Activated T-cell treated with anti-CD3 and anti-CD28 coated beads, Interleukin-2, amount 50 U/mL, for 24 hours (primary cell): ENCODE measurements at regions not wholly inside any gene's neighbourhood (a gene's known extent, or its start where the extent isn't known, plus 50 kb on each side); places are given as distances from the start of the nearest gene placed in this dataset.
"Not testable (repeated sequence)": the region's sequence is repeated elsewhere in the genome, so short reads cannot be mapped to it uniquely, and the experiment has no call there.

Experiments
- DNase-seq: peaks from one replicate; pipeline ENCODE4 v3.0.0-alpha.2; 2020
- H3K27ac Mint-ChIP-seq: 2 replicates; pipeline ENCODE4 v1.8.0; 2020; ENCODE audit warnings: mild to moderate bottlenecking, mixed read lengths
- H3K27me3 Mint-ChIP-seq: 2 replicates; pipeline ENCODE4 v1.8.0; 2020; ENCODE audit warnings: mixed read lengths
- H3K36me3 Mint-ChIP-seq: 2 replicates; pipeline ENCODE4 v1.8.0; 2020; ENCODE audit warnings: low read depth, mixed read lengths
- H3K4me1 Mint-ChIP-seq: 2 replicates; pipeline ENCODE4 v1.8.0; 2020; ENCODE audit warnings: low read depth, mixed read lengths
- H3K4me3 Mint-ChIP-seq: 2 replicates; pipeline ENCODE4 v1.8.0; 2020; ENCODE audit warnings: mild to moderate bottlenecking, moderate library complexity, mixed read lengths
- H3K9me3 Mint-ChIP-seq: 2 replicates; pipeline ENCODE4 v1.8.0; 2020; ENCODE audit warnings: mixed read lengths

DNA sequence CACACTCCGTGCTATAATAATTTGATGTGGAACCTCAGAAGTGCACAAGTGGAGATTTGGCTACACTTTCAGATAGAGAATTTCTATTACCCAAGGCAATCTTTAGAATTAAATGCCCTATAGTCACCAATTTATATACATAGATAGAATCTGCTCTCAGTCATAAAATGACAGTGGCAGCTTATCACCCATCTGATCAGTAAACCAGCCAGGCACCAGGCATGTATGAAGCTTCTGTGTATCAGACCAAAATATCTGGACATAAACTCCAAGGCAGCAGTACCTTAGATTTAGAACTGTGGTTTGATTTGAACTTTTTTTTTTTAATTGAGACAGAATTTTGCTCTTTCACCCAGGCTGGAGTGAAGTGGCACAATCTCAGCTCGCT, 180.9 kb downstream of the IPMK start:
- Mint-ChIP-seq H3K4me1 (no peaks in the 10 kb centered on the region), H3K9me3 (no peaks in the 10 kb centered on the region), H3K27me3 (peaks cover 3% of the 10 kb centered on the region), H3K27ac (no peak overlapping the region), H3K4me3 (no peak overlapping the region), H3K36me3 (no peaks in the 10 kb centered on the region)
- no peak for DNase-seq

DNA sequence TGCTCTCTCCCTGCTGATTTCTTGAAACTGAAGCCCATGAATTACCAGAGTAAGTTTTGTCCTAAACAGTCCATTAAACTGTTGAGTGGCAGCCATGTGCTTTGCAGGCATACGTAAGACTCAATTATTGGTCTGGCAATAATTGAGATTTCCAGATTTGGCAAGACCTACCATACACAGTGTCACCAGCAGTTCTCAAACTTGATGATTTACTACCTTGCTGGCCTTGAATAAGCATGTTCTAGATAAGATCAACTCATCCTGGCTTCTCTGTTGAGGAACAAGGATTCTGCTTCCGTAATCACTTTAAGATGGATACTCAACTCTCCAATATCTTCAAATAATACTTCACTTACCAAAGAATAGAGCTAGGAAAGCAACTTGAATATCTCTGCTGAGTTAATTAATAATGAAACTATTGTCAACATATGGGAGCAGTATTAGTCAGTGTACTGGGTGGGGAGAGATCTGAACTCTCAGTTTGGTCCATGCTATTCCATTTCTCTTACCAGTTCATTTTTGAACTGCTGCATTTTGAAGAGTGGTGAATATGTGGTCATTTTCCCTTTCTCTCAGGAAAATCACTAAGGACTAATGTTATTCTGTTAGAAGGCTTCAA, 181.4 kb downstream of the IPMK start:
- Mint-ChIP-seq H3K36me3 (no peaks in the 10 kb centered on the region), H3K4me1 (no peaks in the 10 kb centered on the region), H3K27me3 (peaks cover 3% of the 10 kb centered on the region), H3K27ac (no peak overlapping the region), H3K9me3 (no peaks in the 10 kb centered on the region), H3K4me3 (no peak overlapping the region)
- DNase-seq: no peak

DNA sequence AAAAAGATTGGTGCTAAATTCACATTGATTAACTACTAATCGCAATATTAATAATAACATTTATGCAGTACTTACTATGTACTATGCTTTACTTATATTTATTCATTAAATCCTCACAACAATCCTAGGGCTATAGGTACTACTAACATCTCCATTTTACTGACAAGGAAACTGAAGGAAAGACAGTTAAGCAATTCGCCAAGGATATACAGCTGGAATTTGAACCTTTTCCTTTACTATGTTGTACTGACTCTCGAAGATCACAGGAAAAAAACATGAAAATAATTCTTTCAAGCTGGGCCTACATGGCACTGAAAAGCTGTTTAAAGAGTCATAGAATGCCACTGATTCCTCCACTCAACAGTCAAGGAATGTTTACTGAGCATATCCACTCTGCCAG, 185.4 kb downstream of the IPMK start:
- H3K36me3 Mint-ChIP-seq: no peaks in the 10 kb centered on the region
- no peak overlapping the region for H3K27ac Mint-ChIP-seq
- DNase-seq: no peak
- H3K9me3 Mint-ChIP-seq: no peaks in the 10 kb centered on the region
- H3K4me1 Mint-ChIP-seq: no peaks in the 10 kb centered on the region
- H3K4me3 Mint-ChIP-seq: no peak overlapping the region
- no peaks in the 10 kb centered on the region for H3K27me3 Mint-ChIP-seq

DNA sequence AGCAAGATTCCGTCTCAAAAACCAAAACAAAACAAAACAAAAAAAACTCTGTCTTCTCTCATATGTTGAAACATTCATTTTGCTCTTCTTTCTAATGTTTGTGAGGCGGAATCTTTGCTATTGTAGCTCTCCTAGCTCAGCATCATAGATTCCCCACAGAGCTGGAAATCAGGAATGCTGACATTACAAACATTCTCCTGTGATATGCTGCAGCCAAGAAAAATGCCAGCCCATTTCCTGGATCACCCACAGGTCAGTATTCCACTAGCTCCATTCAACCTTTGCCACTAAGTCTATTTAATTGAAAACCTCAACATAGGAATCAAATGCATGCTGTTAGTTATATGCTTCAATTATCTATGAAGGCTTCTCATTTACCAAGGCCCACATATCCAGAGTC, 186.3 kb downstream of the IPMK start:
- Mint-ChIP-seq H3K27ac (no peak overlapping the region), H3K4me1 (no peaks in the 10 kb centered on the region), H3K9me3 (no peaks in the 10 kb centered on the region), H3K27me3 (no peaks in the 10 kb centered on the region), H3K4me3 (no peak overlapping the region), H3K36me3 (no peaks in the 10 kb centered on the region)
- DNase-seq: no peak

DNA sequence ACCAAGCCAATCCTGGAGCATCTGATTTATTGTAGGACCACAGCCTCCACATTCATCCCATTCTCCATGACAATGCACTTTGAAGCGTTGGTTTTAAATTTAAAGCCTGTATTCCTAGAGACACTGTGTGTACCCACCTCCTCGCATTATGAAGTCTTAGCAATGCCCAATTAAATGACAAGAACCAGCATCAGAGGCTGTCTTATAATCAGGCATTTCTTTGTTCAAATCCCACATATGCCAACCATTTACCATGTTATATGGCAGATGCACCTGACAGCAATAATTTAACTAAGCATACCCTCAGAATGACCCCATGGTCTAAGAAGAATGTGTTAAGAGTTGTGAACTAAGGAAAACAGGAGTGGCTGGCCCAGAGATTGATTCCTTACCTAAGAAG, 188.2 kb downstream of the IPMK start:
- Mint-ChIP-seq H3K27ac (no peak overlapping the region), H3K9me3 (no peaks in the 10 kb centered on the region), H3K36me3 (no peaks in the 10 kb centered on the region), H3K4me3 (no peak overlapping the region), H3K27me3 (no peaks in the 10 kb centered on the region), H3K4me1 (no peaks in the 10 kb centered on the region)
- DNase-seq: no peak

DNA sequence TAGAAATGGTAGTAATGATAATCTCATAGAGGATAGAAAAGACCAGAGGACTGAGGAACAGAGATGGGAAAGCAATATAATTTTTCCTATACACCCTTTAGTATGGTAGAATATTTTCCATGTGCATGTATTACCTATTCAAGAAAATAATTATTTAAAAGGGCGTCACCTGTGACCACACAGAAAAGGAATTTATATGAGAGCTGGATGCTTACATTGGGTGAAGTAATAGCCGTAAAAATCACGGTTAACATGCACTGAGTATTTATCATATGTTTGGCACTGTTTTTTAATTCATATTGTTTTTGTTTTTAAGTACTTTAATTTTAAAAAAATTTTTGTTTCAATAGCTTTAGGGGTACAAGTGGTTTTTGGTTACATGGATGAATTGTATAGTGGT, 195.1 kb downstream of the IPMK start:
- Mint-ChIP-seq H3K27ac (no peak overlapping the region), H3K4me1 (no peaks in the 10 kb centered on the region), H3K4me3 (no peak overlapping the region), H3K9me3 (no peaks in the 10 kb centered on the region), H3K36me3 (no peaks in the 10 kb centered on the region), H3K27me3 (peaks cover 3% of the 10 kb centered on the region)
- DNase-seq: no peak

DNA sequence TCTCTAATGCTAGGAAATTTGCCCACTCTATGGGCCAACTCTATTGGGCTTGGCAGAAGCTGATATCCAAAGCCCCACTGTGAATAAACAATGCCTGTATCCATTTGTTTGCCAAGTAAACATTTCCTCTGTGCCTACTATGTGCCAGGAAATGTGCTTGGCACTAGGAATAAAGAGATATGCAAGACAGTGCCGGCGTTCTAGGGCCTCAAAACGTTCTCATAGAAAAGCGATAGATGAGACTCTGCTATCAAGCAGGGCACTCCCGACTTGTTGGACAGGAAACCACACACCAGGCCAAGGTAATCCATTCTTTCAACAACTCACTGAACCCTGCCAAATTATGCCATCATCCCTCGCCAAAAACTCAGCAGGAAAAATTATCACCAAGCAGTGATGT, 196.7 kb downstream of the IPMK start:
- Mint-ChIP-seq H3K36me3 (no peaks in the 10 kb centered on the region), H3K4me3 (no peak overlapping the region), H3K27me3 (peaks cover 3% of the 10 kb centered on the region), H3K27ac (no peak overlapping the region), H3K9me3 (no peaks in the 10 kb centered on the region), H3K4me1 (no peaks in the 10 kb centered on the region)
- DNase-seq: no peak

DNA sequence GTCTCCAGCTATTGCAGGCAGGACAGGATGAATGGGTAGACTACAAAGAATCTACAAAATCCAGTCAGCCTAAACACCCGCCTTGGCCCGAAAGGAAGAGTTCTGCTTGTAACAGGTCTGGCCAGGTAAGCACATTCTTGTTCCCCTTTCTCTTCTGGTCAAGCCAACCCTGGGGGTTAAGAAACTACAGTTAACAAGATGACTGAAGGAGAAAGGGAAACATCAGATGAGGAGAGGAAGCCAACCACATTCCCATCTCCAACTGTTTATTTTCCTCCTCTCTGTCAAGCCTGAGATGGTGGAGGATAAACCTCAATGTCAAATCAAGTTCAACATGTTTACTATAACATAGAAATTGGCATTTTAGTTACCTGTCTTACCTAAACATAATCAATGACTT, 198.9 kb downstream of the IPMK start:
- DNase-seq: no peak
- Mint-ChIP-seq H3K27ac (no peak overlapping the region), H3K4me1 (peaks cover 4% of the 10 kb centered on the region), H3K9me3 (no peaks in the 10 kb centered on the region), H3K36me3 (no peaks in the 10 kb centered on the region), H3K4me3 (no peak overlapping the region), H3K27me3 (peaks cover 7% of the 10 kb centered on the region)

DNA sequence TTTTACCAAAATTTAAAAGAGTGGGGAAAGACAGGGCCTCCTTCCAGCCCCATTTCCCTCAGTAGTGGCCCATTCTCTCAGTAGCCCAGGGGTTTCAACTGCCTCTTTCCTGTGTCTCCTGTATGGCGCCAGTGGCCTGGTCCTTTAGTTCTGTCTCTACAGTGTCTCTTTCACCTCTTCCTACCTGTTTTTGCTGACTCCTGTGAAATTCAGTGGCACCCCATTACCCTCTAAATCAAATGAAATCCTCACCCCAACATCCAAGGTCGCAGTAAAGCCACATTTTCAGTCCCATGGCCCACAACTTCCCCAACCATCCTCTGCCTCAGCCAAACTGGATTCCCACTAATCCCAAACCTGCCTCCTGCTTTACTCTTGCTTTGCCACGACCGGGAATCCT, 200.7 kb downstream of the IPMK start:
- Mint-ChIP-seq H3K27ac (no peak overlapping the region), H3K36me3 (no peaks in the 10 kb centered on the region), H3K9me3 (no peaks in the 10 kb centered on the region), H3K27me3 (peaks cover 7% of the 10 kb centered on the region), H3K4me3 (no peak overlapping the region), H3K4me1 (peaks cover 4% of the 10 kb centered on the region)
- DNase-seq: no peak

DNA sequence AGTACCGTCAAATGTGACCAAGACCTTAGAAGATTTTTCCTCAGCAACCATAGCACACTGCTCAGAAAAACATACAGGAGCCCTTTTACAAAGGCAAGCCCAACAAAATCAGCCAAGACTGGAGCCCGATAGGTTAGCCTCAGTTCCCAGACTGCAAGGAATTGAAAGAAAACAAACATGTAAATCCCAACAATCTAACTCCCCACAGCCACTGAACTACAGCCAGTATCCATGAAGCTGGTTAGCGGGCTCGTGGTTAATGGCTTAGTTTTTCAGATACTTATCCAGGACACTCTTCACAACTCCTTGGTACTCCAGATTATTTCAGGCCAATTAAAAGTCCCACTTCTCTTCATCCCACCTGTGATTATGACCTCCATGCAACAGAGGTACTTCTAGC, 201.6 kb downstream of the IPMK start:
- Mint-ChIP-seq H3K36me3 (no peaks in the 10 kb centered on the region), H3K9me3 (no peaks in the 10 kb centered on the region), H3K27ac (no peak overlapping the region), H3K4me3 (no peak overlapping the region), H3K4me1 (peaks cover 4% of the 10 kb centered on the region), H3K27me3 (peaks cover 10% of the 10 kb centered on the region)
- no peak for DNase-seq

DNA sequence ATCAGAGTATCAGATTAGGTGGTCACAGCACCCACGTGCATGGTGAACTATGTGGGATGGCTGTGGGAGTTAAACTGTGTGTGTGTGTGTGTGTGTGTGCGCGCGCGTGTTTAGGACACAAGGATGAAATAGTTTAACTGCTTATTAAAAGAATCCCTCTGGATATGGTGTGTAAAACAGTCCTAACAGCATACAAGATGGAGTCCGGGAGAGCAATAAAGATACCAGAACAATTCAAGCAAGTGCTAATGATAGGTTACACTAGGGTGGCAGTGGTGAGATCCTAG, 202.2 kb downstream of the IPMK start:
- Mint-ChIP-seq H3K4me3 (no peak overlapping the region), H3K27me3 (peaks cover 8% of the 10 kb centered on the region), H3K27ac (no peak overlapping the region), H3K9me3 (no peaks in the 10 kb centered on the region), H3K4me1 (peaks cover 4% of the 10 kb centered on the region), H3K36me3 (no peaks in the 10 kb centered on the region)
- DNase-seq: no peak

DNA sequence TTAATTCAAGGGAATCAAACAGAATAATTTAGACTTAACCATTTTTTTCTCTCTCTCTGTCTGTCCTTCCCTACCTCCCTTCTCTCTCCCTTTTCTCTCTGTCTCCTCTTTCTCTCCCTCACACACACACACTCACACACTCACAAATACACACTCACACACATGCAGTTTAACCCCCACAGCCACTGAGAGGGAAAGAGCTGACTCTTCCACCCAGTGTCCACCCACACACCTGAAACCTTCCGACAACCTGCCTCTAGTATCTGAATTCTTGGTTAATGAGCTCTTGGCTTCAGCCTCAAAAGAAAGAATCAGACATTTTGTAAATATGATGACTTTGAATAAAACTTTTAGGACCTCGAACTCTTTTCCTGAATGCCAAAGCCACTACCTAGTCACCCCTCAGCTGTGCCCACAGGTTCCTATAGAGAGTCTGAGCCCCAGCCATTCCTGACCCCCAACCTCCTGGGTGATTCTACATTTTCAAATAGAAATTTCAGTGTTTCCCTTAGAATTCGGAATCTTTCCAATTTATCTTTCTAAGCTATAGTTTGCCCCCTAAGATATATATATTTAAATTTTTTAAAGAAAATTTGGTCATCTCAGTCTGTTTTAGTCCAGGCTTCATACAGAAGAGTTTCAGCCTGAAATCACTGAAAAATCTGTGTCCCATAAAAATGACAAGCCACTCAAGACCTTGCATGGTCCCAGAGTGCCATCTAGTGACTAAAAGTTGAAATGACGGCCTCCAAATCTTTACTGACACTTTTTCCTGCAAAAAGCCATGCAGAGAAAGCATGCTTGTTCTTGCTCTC, 202.8 kb downstream of the IPMK start:
- no peak for DNase-seq
- H3K27ac Mint-ChIP-seq: no peak overlapping the region
- peaks cover 4% of the 10 kb centered on the region for H3K4me1 Mint-ChIP-seq
- H3K27me3 Mint-ChIP-seq: peaks cover 8% of the 10 kb centered on the region
- H3K4me3 Mint-ChIP-seq: no peak overlapping the region
- H3K36me3 Mint-ChIP-seq: no peaks in the 10 kb centered on the region
- H3K9me3 Mint-ChIP-seq: no peaks in the 10 kb centered on the region

DNA sequence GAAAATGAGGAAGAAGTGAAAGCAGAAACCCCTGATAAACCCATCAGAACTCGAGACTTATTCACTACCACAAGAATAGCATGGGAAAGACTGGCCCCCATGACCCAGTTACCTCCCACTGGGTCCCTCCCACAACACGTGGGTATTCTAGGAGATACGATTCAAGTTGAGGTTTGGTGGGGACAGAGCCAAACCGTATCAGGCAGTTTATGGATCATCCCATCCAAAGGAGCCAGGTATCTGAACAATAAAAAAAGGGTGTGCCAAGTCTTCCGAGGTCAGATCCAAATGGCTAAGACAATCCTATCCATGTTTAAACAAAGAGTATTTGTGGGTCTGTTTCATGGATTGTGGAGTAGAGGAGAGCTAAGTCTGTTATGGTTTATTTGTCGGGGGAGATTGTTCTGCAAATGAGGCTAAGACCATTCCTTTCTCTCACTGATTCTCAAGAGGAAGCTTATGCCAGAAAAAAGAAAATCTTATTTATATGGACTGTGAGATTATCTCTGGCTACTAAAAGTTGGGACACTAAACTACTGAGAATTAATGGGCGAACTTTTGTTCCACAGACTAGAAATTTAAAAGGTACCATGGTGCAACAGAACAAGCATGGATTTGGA, 203.7 kb downstream of the IPMK start:
- H3K27me3 Mint-ChIP-seq: peaks cover 8% of the 10 kb centered on the region
- H3K9me3 Mint-ChIP-seq: no peaks in the 10 kb centered on the region
- peaks cover 4% of the 10 kb centered on the region for H3K4me1 Mint-ChIP-seq
- no peak overlapping the region for H3K4me3 Mint-ChIP-seq
- DNase-seq: no peak
- no peaks in the 10 kb centered on the region for H3K36me3 Mint-ChIP-seq
- H3K27ac Mint-ChIP-seq: no peak overlapping the region

DNA sequence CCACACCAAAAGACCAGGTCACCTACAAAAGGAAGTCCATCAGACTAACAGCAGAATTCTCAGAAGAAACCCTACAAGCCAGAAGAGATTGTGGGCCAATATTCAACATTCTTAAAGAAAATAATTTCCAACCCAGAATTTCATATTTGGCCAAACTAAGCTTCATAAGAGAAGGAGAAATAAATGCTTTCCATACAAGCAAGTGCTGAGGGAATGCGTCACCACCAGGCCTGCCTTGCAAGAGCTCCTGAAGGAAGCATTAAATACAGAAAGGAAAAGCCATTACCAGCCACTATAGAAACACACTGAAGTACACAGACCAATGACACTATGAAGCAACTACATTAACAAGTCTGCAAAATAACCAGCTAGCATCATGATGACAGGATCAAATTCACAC, 209.0 kb downstream of the IPMK start:
- H3K36me3 Mint-ChIP-seq, H3K9me3 Mint-ChIP-seq, H3K4me3 Mint-ChIP-seq, H3K4me1 Mint-ChIP-seq, DNase-seq, H3K27ac Mint-ChIP-seq: not testable (repeated sequence)
- H3K27me3 Mint-ChIP-seq: peaks cover 12% of the 10 kb centered on the region

DNA sequence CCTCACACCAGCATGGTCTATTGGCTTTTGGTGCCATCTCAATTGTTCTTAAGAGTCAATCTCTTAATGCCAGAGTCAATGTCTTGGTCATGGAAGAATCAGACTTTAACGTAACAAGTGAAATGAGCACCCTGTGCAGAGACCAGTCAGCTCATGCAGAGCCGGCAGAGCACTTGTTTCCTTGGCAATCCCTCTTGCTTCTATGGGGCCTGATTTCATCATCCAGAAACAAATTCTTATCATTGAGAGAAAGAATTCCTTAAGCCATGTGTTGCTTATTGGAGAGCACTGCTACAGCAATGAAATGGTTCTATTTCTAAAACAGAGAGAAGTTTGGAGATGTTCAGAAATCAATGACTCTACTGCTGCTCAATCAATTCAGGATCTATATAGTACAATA, 212.8 kb downstream of the IPMK start:
- no peak overlapping the region for H3K27ac Mint-ChIP-seq
- no peaks in the 10 kb centered on the region for H3K9me3 Mint-ChIP-seq
- H3K4me1 Mint-ChIP-seq: no peaks in the 10 kb centered on the region
- no peak overlapping the region for H3K4me3 Mint-ChIP-seq
- H3K27me3 Mint-ChIP-seq: peaks cover 10% of the 10 kb centered on the region
- H3K36me3 Mint-ChIP-seq: no peaks in the 10 kb centered on the region
- no peak for DNase-seq
